ENCODE measurements at regions not wholly inside any gene's neighbourhood (a gene's known extent, or its start where the extent isn't known, plus 50 kb on each side); places are given as distances from the start of the nearest gene placed in this dataset.
A peak's percentile ranks its signal among the peaks of the same experiment; 100 is the strongest.

- intact Hi-C loops (cut with DNase I) = no loop called here
- Histone ChIP-seq H3K4me3 (no peak overlapping the region), H3K27me3 (no peaks in the 10 kb centered on the region), H3K4me1 (peaks cover 6% of the 10 kb centered on the region), H3K36me3 (no peaks in the 10 kb centered on the region), H3K27ac (no peak overlapping the region), H3K9me3 (no peaks in the 10 kb centered on the region)
- no peak for ATAC-seq
- no peak for TF ChIP-seq CTCF (IDR thresholded peaks at IDR 0.05)
- no peak for DNase-seq
Observed at GRCh38 chr3:152184971-152185686, 83.6 kb upstream of the MBNL1 start.

GRCh38 chr3:152185891-152186630 lies 82.7 kb upstream of the MBNL1 start:
- Histone ChIP-seq H3K36me3 (no peaks in the 10 kb centered on the region), H3K27me3 (no peaks in the 10 kb centered on the region), H3K9me3 (no peaks in the 10 kb centered on the region), H3K27ac (no peak overlapping the region), H3K4me1 (peaks cover 6% of the 10 kb centered on the region), H3K4me3 (no peak overlapping the region)
- ATAC-seq (no peak), DNase-seq (no peak)
- intact Hi-C loops (cut with DNase I) = no loop called here
- TF ChIP-seq CTCF (IDR thresholded peaks at IDR 0.05) = no peak

- ATAC-seq (no peak), DNase-seq (no peak)
- H3K27me3 ChIP-seq = no peaks in the 10 kb centered on the region
- no peak overlapping the region for H3K4me3 ChIP-seq
- intact Hi-C loops (cut with DNase I) = no loop called here
- no peak overlapping the region for H3K27ac ChIP-seq
- peaks cover 3% of the 10 kb centered on the region for H3K4me1 ChIP-seq
- H3K9me3 ChIP-seq = no peaks in the 10 kb centered on the region
- no peaks in the 10 kb centered on the region for H3K36me3 ChIP-seq
- TF ChIP-seq CTCF (IDR thresholded peaks at IDR 0.05) = no peak
Observed at GRCh38 chr3:152190636-152191183, 78.0 kb upstream of the MBNL1 start.

GRCh38 chr3:152192050-152192449 lies 76.7 kb upstream of the MBNL1 start:
- H3K27ac ChIP-seq = no peak overlapping the region
- intact Hi-C loops (cut with DNase I) = no loop called here
- no peak for TF ChIP-seq CTCF (IDR thresholded peaks at IDR 0.05)

GRCh38 chr3:152192936-152193672 lies 75.6 kb upstream of the MBNL1 start:
- TF ChIP-seq CTCF (IDR thresholded peaks at IDR 0.05) = no peak
- Histone ChIP-seq H3K4me3 (peak overlapping the region; percentile 31), H3K36me3 (no peaks in the 10 kb centered on the region), H3K27me3 (no peaks in the 10 kb centered on the region), H3K4me1 (peaks cover 15% of the 10 kb centered on the region), H3K9me3 (no peaks in the 10 kb centered on the region), H3K27ac (peak overlapping the region; percentile 56)
- intact Hi-C loops (cut with DNase I) = no loop called here
- no peak for ATAC-seq
- DNase-seq = no peak

More at GRCh38 chr3:152192050-152192449, 76.7 kb upstream of the MBNL1 start:
- Histone ChIP-seq H3K9me3 (no peaks in the 10 kb centered on the region), H3K36me3 (no peaks in the 10 kb centered on the region), H3K27me3 (no peaks in the 10 kb centered on the region), H3K4me3 (no peak overlapping the region), H3K4me1 (peaks cover 7% of the 10 kb centered on the region)
- ATAC-seq (no peak), DNase-seq (no peak)

All from upper lobe of right lung (tissue), 1 donor.